HFF-Myc (cell line): ENCODE measurements at regions not wholly inside any gene's neighbourhood (a gene's known extent, or its start where the extent isn't known, plus 50 kb on each side); places are given as distances from the start of the nearest gene placed in this dataset.

Source experiments
- DNase-seq: peaks from one replicate; pipeline ENCODE4 v3.0.0-alpha.2; 2011; ENCODE audit warnings: low read depth; ENCODE audit errors: extremely low read depth
- H3K4me3 ChIP-seq: replicated peaks from 2 replicates; pipeline ENCODE4 v1.5.1; 2011; ENCODE audit warnings: low read depth, mild to moderate bottlenecking, control low read depth, low read length
- CTCF ChIP-seq: IDR thresholded peaks from 2 replicates; pipeline ENCODE4 v1.5.1; 2012; ENCODE audit warnings: mild to moderate bottlenecking, low read depth, low read length, control low read depth; ENCODE audit errors: missing control alignments

GRCh38 chr21:38735626-38736206, 70.0 kb upstream of the ETS2 start:
- no peak overlapping the region for H3K4me3 ChIP-seq
- DNase-seq: no peak
- no peak for TF ChIP-seq CTCF

- DNase-seq: no peak
- TF ChIP-seq CTCF: no peak
- no peak overlapping the region for H3K4me3 ChIP-seq
Measured at GRCh38 chr21:38740090-38740489, 65.6 kb upstream of the ETS2 start.

GRCh38 chr21:38741092-38741949, 64.4 kb upstream of the ETS2 start:
- H3K4me3 ChIP-seq: no peak overlapping the region
- no peak for TF ChIP-seq CTCF
- no peak for DNase-seq

- no peak for DNase-seq
- H3K4me3 ChIP-seq: no peak overlapping the region
- TF ChIP-seq CTCF: no peak
Measured at GRCh38 chr21:38741950-38742256, 63.8 kb upstream of the ETS2 start.

GRCh38 chr21:38742580-38743260, 63.0 kb upstream of the ETS2 start:
- no peak for DNase-seq
- H3K4me3 ChIP-seq: no peak overlapping the region
- TF ChIP-seq CTCF: no peak

- no peak overlapping the region for H3K4me3 ChIP-seq
- no peak for DNase-seq
- no peak for TF ChIP-seq CTCF
Measured at GRCh38 chr21:38743772-38744529, 61.8 kb upstream of the ETS2 start.
